PFSK-1 (cell line): ENCODE measurements at regions not wholly inside any gene's neighbourhood (a gene's known extent, or its start where the extent isn't known, plus 50 kb on each side); places are given as distances from the start of the nearest gene placed in this dataset.

ENCODE experiments used
- FOXP2 ChIP-seq: optimal IDR thresholded peaks from 2 replicates; pipeline ENCODE3; 2011; ENCODE audit warnings: borderline replicate concordance, control low read depth, inconsistent platforms; ENCODE audit not compliant: insufficient read depth; ENCODE audit errors: extremely low read length, extremely low read depth
- POLR2AphosphoS5 ChIP-seq: IDR thresholded peaks from 2 replicates; pipeline ENCODE4 v1.6.1; 2012; ENCODE audit warnings: low read depth, mild to moderate bottlenecking, control low read depth, low read length, moderate library complexity
- SIN3A ChIP-seq: IDR thresholded peaks from 2 replicates; pipeline ENCODE4 v1.6.1; 2012; ENCODE audit warnings: mild to moderate bottlenecking, low read length, moderate library complexity, borderline replicate concordance; ENCODE audit not compliant: insufficient read depth
- TAF1 ChIP-seq: IDR thresholded peaks from 2 replicates; pipeline ENCODE4 v1.6.1; 2012; ENCODE audit warnings: low read length, control low read depth, borderline replicate concordance; ENCODE audit not compliant: insufficient read depth
- TF ChIP-seq, protein P1 (sequence below), 2 experiments: IDR thresholded peaks; 2 replicates each; pipeline versions ENCODE4 v1.6.1 to v1.8.0; 2011 to 2012; ENCODE audit warnings: low read depth in 2 of 2, low read length in 2 of 2, control low read depth in 1 of 2, inconsistent platforms in 1 of 2, mild to moderate bottlenecking in 1 of 2, moderate library complexity in 1 of 2; ENCODE audit not compliant: insufficient read depth in 1 of 2

DNA sequence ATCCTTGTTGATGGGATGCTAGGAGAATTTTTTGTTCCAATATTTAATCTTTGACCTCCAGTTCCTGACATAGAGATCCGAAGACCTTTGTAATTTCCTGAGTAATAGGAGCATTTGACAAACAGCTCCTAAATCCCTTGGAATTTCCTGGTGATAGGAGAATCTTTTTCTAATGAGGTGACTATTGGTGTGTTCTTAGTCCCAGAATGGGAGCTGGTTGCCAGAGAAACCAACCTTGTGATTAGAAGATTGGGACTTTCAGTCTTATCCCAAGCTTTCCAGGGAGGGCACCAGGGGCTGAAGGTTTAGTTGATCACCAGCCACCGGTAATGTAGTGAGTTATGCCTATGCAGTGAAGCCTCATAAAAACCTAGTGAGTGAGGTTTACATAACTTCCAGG, 170.9 kb downstream of the KDM5D start:
- TF ChIP-seq SIN3A: no peak
- TF ChIP-seq, protein P1, sequence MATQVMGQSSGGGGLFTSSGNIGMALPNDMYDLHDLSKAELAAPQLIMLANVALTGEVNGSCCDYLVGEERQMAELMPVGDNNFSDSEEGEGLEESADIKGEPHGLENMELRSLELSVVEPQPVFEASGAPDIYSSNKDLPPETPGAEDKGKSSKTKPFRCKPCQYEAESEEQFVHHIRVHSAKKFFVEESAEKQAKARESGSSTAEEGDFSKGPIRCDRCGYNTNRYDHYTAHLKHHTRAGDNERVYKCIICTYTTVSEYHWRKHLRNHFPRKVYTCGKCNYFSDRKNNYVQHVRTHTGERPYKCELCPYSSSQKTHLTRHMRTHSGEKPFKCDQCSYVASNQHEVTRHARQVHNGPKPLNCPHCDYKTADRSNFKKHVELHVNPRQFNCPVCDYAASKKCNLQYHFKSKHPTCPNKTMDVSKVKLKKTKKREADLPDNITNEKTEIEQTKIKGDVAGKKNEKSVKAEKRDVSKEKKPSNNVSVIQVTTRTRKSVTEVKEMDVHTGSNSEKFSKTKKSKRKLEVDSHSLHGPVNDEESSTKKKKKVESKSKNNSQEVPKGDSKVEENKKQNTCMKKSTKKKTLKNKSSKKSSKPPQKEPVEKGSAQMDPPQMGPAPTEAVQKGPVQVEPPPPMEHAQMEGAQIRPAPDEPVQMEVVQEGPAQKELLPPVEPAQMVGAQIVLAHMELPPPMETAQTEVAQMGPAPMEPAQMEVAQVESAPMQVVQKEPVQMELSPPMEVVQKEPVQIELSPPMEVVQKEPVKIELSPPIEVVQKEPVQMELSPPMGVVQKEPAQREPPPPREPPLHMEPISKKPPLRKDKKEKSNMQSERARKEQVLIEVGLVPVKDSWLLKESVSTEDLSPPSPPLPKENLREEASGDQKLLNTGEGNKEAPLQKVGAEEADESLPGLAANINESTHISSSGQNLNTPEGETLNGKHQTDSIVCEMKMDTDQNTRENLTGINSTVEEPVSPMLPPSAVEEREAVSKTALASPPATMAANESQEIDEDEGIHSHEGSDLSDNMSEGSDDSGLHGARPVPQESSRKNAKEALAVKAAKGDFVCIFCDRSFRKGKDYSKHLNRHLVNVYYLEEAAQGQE (IDR thresholded peaks at IDR 0.05; ENCODE audit: insufficient read depth in 1 of 2, low read depth in 2 of 2, low read length in 2 of 2): no peak
- TF ChIP-seq POLR2AphosphoS5: no peak
- no peak for TF ChIP-seq FOXP2
- TF ChIP-seq TAF1: no peak
